Neural progenitor cell (in vitro differentiated cells): ENCODE measurements at regions not wholly inside any gene's neighbourhood (a gene's known extent, or its start where the extent isn't known, plus 50 kb on each side); places are given as distances from the start of the nearest gene placed in this dataset.

Experiments
- EZH2 ChIP-seq: fragments of 200-600 bp; sonication (generic); IDR thresholded peaks from 2 replicates; pipeline ENCODE4 v1.6.1; 2017; ENCODE audit warnings: antibody characterized with exemption, mild to moderate bottlenecking, moderate library complexity
- EZH2phosphoT487 ChIP-seq: fragments of 200-600 bp; sonication (generic); IDR thresholded peaks from 2 replicates; pipeline ENCODE4 v1.6.1; 2017; ENCODE audit warnings: antibody characterized with exemption
- TF ChIP-seq, protein P1 (sequence below): fragments of 200-600 bp; sonication (generic); IDR thresholded peaks from 2 replicates; pipeline ENCODE4 v1.5.1; 2017; ENCODE audit warnings: antibody characterized with exemption, mild to moderate bottlenecking

DNA sequence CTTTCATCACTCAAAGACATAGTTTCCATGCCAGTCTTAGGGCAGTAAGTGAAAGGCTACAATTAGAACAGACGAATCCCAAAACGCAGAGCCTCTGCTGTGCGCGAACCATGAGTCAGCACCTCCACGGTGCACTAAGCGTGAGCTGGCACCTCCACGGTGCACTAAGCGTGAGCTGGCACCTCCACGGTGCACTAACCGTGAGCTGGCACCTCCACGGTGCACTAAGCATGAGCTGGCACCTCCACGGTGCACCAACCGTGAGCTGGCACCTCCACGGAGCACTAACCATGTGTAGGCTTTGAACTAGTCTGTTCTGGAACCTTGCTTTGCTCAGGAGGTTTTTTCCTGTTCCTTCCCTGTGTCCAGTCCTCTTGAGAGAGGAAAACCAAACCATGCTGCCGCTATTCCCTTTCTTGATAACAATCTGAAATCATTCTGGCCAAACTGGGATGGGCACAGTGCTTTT is 120.6 kb downstream of the IRS2 start:
- TF ChIP-seq, protein P1, sequence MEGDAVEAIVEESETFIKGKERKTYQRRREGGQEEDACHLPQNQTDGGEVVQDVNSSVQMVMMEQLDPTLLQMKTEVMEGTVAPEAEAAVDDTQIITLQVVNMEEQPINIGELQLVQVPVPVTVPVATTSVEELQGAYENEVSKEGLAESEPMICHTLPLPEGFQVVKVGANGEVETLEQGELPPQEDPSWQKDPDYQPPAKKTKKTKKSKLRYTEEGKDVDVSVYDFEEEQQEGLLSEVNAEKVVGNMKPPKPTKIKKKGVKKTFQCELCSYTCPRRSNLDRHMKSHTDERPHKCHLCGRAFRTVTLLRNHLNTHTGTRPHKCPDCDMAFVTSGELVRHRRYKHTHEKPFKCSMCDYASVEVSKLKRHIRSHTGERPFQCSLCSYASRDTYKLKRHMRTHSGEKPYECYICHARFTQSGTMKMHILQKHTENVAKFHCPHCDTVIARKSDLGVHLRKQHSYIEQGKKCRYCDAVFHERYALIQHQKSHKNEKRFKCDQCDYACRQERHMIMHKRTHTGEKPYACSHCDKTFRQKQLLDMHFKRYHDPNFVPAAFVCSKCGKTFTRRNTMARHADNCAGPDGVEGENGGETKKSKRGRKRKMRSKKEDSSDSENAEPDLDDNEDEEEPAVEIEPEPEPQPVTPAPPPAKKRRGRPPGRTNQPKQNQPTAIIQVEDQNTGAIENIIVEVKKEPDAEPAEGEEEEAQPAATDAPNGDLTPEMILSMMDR, result no peak
- TF ChIP-seq EZH2phosphoT487 (no peak), EZH2 (no peak)
